GM19455 (cell line): ENCODE measurements at regions not wholly inside any gene's neighbourhood (a gene's known extent, or its start where the extent isn't known, plus 50 kb on each side); places are given as distances from the start of the nearest gene placed in this dataset.

Experiments
- ATAC-seq: cut with Tn5 transposase; IDR thresholded peaks from one replicate; pipeline ENCODE4 v1.9.1; 2021; ENCODE audit not compliant: unreplicated experiment

- ATAC-seq, result no peak
Measured at GRCh38 chr4:53779025-53779424, 187.7 kb upstream of the LNX1 start.

- no peak for ATAC-seq
Measured at GRCh38 chr4:53778155-53778554, 186.9 kb upstream of the LNX1 start.

DNA sequence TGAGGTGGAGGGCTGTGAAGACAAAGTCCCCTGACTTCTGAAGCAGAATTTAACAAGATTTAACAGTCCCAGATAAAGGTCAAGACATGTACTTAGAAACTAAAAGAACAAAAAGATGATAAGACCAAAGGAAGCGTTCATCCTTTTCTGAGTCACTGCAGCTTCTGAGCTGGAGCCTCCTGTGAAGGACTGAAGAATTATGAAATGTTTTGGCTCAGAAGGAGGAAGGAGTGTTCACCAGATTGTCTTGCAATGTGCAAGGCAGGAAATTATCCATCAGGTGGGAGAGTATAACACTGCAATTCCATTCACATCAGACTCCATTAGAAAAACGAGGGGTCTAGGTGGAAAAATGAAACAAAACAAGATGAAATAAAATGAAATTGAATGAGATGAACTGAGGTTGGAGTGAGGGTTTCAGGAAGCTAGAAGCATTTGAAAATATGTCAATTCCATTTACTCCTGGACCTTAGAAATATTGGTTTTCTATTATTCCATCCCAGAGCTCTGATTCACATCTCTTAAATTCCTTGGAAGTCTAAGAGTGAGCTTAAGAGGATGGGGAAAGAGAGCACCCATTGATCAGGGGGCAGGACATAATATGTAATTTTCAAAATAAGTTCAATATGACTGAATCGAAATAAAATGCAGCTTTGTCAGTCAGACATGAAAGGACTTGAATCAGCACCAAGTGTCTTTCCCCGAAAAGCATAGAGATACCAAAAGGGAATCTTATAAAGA, 186.1 kb upstream of the LNX1 start:
- no peak for ATAC-seq

GRCh38 chr4:53776141-53776540, 184.9 kb upstream of the LNX1 start:
- ATAC-seq, result no peak

- ATAC-seq, result no peak
Measured at GRCh38 chr4:53775381-53775780, 184.1 kb upstream of the LNX1 start.

DNA sequence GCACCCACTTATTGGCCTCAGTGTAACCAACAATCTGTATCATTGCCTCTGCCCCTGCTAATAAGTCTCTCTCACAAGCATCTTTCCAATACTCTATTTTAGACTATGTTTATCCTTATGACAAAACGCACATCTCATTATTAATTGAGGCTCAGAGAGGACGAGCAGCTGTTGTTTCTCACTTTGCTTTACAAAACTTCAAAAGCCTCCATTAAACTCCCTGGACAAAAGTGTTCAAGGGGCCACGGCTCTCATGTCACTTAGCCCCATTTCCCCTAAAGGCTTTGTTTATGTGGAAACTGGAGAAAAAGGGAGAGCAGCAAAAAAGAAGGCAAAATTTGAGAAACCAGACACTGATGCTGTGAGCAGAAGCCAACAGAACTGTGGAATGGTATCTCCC, 180.0 kb upstream of the LNX1 start:
- no peak for ATAC-seq

DNA sequence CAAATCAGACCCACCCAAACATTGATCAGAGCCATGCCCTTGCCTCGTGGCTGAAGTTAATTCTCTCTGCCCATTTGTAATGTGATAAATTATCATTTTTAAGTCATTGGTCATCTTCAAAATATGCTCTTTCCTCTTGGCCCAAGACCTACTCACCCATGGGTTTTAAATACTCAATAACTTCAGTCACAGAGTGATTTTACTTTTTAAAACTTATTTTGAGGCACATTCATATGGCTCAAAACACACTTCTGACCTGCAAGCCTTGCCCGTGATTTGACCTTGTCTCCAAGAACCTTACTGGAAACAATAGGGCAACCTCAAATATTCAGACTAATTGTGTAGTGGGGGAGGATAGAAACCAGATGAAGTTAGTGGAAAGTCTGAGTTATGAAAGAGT, 176.2 kb upstream of the LNX1 start:
- ATAC-seq, result no peak

GRCh38 chr4:53764761-53765490, 173.6 kb upstream of the LNX1 start:
- no peak for ATAC-seq

DNA sequence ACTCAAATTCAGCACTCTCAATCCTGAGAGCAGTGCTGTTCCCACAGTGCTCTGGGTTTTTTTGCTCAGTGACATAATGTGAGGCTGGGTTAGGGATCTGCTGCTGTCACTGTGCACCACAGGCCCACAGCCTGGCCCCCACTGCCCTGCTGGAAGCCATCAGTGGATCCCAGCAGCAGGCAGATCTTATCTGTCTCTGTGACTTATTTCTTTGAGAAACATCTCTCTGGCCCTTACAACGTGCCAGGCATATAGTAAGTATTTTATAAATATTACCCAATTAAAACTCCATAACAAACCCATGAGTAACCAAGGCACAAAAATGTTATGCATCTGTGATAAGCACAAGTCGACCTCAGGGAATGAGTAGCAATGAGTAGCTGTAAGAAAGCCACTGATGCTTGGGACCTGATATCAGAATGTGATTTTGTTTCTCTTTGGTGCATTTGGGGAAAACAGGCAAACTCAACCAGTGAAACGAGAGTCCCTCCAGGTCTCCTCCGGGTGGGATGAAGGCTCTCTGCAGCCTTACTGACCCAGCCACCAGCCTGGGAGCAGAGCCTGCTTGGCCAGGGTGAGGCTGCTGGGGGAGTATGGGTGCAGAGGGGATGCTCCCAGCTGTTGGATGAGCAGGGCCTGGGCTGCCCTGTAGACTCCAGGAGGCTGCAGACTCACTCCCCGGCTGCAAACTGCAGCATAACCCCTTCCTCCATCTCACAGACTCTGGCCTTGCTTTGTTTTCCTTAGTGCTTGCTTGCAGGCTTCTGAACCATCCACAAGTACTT, 172.7 kb upstream of the LNX1 start:
- ATAC-seq, result no peak

GRCh38 chr4:53755656-53756055, 164.4 kb upstream of the LNX1 start:
- no peak for ATAC-seq

DNA sequence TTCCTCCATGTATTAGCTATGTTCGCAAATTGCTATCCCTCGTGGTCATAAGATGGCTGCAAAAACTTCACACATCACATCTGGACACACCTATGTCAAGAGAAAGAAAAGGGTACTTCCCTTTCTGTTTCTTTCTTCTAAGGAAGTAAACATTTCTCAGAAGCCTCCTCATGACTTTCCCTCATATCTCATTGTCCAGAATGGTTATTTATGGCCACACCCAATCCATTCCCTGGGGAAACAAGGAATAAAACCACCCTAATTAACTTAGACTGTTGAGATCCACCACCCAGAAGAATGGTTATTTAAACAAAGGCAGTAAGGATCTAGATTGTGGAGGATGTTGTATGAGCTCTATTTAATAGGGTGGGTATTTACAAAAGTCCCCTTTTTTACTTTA, 160.8 kb upstream of the LNX1 start:
- ATAC-seq, result no peak

GRCh38 chr4:53748328-53748772, 157.1 kb upstream of the LNX1 start:
- ATAC-seq, result peak; percentile 98

DNA sequence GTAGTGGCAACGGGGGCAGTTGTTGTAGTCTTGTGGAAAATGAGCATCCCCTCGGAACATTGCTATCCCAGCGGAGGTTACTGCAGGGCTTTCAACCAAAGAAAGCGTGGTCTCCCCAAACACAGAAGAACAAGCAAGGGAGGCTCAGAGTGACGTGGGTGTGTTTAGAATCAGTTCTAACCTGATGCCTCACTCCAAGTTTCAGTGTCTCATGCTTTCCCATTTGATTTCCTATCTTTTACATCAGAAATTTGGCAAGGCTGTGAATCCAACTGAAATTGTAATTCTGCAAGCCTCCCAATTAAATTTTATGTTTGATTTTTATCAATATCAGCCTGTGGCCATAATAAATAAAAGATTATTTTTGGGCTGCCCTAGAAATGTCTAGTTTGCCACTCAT, 156.1 kb upstream of the LNX1 start:
- no peak for ATAC-seq

GRCh38 chr4:53744446-53745160, 153.3 kb upstream of the LNX1 start:
- no peak for ATAC-seq

DNA sequence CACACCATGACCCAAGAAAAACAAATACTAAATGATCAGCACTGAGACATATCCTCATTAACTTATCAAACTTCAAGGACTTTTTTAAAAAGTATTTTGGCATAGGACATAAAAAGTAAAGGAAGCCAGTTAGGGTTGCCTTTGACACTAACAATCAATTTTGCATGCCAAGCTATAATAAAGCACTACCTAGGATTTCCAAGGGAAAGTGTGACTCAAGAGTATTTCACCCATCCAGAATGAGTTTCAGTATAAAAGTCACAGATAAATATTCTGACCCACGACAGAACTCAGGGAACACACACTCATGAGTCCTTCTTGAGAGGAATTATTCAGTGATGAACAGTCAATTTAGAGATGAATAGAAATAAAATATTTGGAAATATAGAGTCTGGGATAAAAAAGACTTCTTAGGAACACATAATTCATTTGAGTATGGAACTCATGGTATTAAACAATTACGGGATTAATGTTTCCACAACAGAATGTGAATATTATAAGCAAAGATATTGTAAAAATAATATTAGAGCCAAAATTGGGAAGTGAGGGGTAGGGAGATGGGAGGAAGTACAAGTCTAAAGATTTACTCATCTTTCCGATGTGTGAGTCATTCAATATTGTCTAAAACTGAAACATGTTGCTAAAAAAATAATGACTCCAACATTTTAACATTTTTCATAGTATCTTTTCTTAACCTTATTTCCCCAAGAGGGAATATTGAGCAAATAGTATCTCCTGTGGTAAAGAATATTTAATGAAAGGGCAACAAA, 143.5 kb upstream of the LNX1 start:
- ATAC-seq, result no peak

DNA sequence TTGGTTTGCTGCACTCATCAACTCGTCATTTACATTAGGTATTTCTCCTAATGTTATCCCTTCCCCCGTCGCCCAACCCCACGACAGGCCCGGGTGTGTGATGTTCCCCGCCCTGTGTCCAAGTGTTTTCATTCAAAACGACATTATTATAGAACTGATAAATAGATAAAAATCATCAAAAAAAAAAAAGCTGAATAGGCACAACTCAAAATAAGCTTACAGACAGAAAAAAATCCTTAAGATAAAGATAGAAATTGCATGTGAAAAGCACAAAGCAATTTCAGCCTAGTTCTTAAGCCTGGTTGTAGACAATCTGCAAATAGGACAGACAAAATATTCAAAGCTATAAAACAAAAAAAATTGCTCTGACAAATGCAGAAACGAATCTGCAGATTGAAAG, 142.9 kb upstream of the LNX1 start:
- no peak for ATAC-seq

DNA sequence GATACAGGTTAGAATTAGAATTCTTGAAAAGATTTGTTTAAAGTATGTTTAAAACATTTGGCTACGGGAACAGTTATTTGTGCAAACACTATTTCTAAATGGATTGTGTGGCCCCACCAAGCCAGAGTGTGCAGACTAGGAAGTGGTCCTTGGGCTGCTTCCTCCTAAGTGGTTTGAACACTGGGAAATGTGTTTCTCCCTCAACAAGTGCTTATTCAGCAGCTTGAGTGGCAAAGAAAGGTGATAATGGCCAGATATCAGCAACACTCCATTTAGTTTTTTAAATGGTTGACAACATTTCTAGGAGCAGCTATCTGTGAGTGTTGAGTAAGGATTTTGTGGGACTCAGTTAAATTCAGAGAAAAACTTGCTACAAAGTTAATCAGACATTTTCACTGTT, 141.4 kb upstream of the LNX1 start:
- no peak for ATAC-seq

- ATAC-seq, result no peak
Measured at GRCh38 chr4:53730031-53730805, 138.9 kb upstream of the LNX1 start.

- ATAC-seq, result no peak
Measured at GRCh38 chr4:53722110-53722509, 130.8 kb upstream of the LNX1 start.

GRCh38 chr4:53721263-53721662, 130.0 kb upstream of the LNX1 start:
- no peak for ATAC-seq
